SK-N-MC (cell line): ENCODE measurements at regions not wholly inside any gene's neighbourhood (a gene's known extent, or its start where the extent isn't known, plus 50 kb on each side); places are given as distances from the start of the nearest gene placed in this dataset.

Experiments used
- DNase-seq: peaks from one replicate; pipeline ENCODE4 v3.0.0-alpha.2; 2011; ENCODE audit warnings: low read depth, low spot score
- H3K27ac ChIP-seq: fragments of 200-600 bp; sonication (generic); 2 replicates; pipeline ENCODE4 v1.5.1; 2016; ENCODE audit warnings: mixed run types
- H3K36me3 ChIP-seq: fragments of 200-600 bp; sonication (generic); 2 replicates; pipeline ENCODE4 v1.6.1; 2017; ENCODE audit warnings: antibody characterized with exemption, low read length, mixed read lengths; ENCODE audit not compliant: insufficient read depth
- H3K4me3 ChIP-seq: fragments of 200-600 bp; sonication (generic); 2 replicates; pipeline ENCODE4 v1.5.1; 2016
- H3K9ac ChIP-seq: fragments of 200-600 bp; sonication (generic); 2 replicates; pipeline ENCODE4 v1.8.0; 2017; ENCODE audit warnings: mixed run types, mixed read lengths; ENCODE audit not compliant: insufficient read length
- H3K9me3 ChIP-seq: fragments of 200-600 bp; sonication (generic); 2 replicates; pipeline ENCODE4 v1.6.1; 2017; ENCODE audit warnings: low read depth, mild to moderate bottlenecking, antibody characterized with exemption, low read length, moderate library complexity, mixed read lengths
- EZH2 ChIP-seq: fragments of 200-600 bp; sonication (generic); IDR thresholded peaks from one replicate; pipeline ENCODE4 v1.6.1; 2017; ENCODE audit warnings: antibody characterized with exemption
- FOXP2 ChIP-seq: optimal IDR thresholded peaks from 2 replicates; pipeline ENCODE3; 2011; ENCODE audit warnings: mild to moderate bottlenecking, moderate library complexity; ENCODE audit not compliant: insufficient read depth; ENCODE audit errors: extremely low read length, control extremely low read depth
- POLR2AphosphoS5 ChIP-seq: IDR thresholded peaks from 2 replicates; pipeline ENCODE4 v1.6.1; 2012; ENCODE audit warnings: mild to moderate bottlenecking, low read depth, low read length, borderline replicate concordance

DNA sequence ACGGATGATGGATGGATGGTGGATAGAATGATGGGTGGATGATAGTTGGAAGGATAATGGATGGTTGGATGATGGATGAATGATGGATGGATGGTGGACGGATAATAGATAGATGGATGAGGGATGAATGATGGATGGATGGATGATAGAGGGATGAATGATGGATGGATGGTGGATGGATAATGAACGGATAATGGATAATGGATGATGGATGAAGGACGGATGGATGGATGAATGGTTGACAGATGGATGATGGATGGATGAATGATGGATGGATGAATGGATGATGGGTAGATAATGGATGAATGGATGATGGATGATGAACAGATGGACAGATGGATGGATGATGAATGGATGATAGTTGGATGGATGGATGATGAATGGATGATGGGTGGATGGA, 255.1 kb downstream of the NPHP4 start:
- no peaks in the 10 kb centered on the region for H3K9me3 ChIP-seq
- DNase-seq: no peak
- H3K9ac ChIP-seq: no peak overlapping the region
- TF ChIP-seq POLR2AphosphoS5 (no peak), FOXP2 (no peak), EZH2 (no peak)
- H3K4me3 ChIP-seq: no peak overlapping the region
- H3K36me3 ChIP-seq: no peaks in the 10 kb centered on the region
- H3K27ac ChIP-seq: no peak overlapping the region

DNA sequence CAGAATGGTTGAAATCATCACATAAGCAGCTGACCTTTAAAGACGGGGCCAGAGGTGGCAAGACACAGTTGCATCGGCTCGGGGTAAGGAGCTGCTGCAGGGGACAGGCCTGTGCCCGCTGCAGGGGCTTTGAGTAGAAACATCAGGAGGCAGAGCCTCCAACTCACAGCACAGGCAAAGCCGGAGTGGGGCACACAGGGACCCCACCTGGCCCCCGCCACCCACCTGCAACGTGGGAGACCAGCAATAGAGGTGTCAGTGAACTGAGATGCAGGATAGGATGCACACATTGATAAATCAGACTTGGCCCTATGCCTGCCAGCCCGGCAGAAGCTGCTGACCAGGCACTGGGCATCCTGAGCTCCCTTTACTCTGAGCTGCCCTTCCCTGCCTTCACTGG, 257.2 kb downstream of the NPHP4 start:
- Histone ChIP-seq H3K9me3 (no peaks in the 10 kb centered on the region), H3K9ac (no peak overlapping the region), H3K27ac (no peak overlapping the region), H3K4me3 (no peak overlapping the region), H3K36me3 (no peaks in the 10 kb centered on the region)
- DNase-seq: no peak
- no peak for TF ChIP-seq FOXP2
- TF ChIP-seq EZH2: no peak
- TF ChIP-seq POLR2AphosphoS5: no peak

DNA sequence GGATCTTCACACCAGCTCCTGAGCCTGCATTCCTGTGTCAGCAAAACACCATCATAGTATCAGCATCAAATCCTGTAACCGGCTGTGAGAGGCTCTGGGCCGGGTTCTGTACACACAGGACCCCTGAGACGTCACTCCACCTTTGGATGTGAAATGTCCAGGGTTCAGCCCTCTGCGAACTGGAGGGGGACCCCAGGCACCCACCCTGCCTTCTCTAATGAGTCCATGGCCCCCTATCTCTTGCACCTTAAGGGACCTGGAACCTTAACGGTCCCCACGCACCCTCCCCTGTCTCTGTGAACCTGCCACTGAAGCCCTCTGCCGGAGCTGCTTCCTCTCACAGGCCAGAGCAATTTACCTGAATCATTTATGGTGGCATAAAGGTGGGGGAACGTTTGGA, 257.8 kb downstream of the NPHP4 start:
- DNase-seq: no peak
- no peaks in the 10 kb centered on the region for H3K9me3 ChIP-seq

DNA sequence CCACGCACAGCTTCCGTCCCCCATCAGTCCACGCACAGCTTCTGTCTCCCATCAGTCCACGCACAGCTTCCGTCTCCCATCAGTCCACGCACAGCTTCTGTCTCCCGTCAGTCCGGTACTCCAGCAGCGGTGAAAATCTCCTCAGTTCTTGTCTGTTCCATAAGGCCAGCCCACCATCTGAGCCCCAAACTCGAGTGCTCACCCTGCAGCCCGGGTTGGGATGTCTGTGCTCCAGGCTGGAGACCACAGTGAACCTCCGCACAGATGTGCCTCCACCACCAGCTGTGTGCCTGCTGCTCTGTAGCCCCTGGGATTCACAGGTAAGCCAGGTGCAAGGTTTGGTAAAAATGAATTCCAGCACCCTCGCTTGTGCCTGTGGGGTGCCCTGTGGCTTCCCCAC, 258.6 kb downstream of the NPHP4 start:
- Histone ChIP-seq H3K4me3 (no peak overlapping the region), H3K36me3 (no peaks in the 10 kb centered on the region), H3K9me3 (no peaks in the 10 kb centered on the region), H3K27ac (no peak overlapping the region), H3K9ac (no peak overlapping the region)
- no peak for DNase-seq
- TF ChIP-seq EZH2 (no peak), POLR2AphosphoS5 (no peak), FOXP2 (no peak)

More for the DNA sequence above, 257.8 kb downstream of the NPHP4 start:
- Histone ChIP-seq H3K4me3 (no peak overlapping the region), H3K9ac (no peak overlapping the region), H3K36me3 (no peaks in the 10 kb centered on the region), H3K27ac (no peak overlapping the region)
- TF ChIP-seq EZH2: no peak
- TF ChIP-seq FOXP2: no peak
- no peak for TF ChIP-seq POLR2AphosphoS5

DNA sequence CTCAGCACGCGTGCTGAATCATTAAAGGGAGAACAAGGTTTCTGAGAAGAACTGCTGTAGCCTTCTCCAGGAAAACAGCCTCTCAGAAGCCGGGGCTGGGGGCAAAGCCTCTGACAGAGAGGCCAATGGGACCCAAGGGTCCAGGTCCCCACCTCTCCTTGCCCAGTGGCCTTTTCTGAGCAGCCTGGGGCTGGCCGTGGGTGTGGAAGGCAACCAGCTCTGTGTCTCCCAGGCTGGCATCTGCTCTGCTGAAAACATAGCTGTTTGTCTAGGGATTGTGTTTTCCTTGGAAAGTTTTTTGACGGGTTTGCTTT, 261.2 kb downstream of the NPHP4 start:
- no peak overlapping the region for H3K4me3 ChIP-seq
- H3K27ac ChIP-seq: no peak overlapping the region
- H3K36me3 ChIP-seq: no peaks in the 10 kb centered on the region
- no peaks in the 10 kb centered on the region for H3K9me3 ChIP-seq
- DNase-seq: no peak
- H3K9ac ChIP-seq: no peak overlapping the region
- TF ChIP-seq FOXP2 (no peak), EZH2 (no peak), POLR2AphosphoS5 (no peak)

DNA sequence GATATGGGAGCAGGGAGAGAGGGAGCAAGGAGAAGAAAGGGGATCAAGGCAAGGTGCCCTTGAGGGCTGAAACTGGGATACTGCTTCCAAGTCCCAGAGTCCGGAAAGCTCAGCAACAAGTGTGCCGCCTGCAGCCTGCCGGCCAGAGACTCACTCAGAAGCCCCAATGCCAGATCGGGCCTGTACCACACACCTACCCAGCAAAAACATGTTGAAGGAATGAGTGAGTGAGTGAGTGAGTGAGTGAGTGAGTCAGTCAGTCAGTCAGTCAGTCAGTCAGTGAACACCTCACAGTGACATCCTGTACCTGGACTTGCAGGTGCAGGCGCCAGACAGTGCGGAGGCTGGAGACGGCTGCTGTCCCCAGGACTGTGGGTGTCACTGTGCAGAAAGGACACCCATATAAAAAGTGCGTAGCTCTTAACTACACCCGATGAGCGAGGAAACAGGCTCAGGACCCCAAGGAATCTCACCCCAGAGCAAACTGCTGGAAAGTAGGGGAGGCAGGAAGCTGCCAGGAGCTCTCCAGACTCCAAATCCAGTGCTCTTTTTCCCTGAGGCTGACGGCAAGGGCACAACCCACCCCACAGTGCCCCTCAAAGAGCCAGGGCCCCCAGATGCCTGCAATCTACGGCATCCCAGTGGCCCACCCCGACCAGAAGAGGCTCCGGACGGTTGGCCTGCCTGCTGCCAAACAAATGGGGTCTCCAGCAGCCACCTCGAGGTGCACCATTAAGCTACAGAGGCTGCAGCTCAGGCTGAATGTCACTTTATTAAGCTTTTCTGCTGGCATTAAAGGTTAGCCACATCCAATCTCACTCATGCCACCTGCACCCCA, 261.7 kb downstream of the NPHP4 start:
- Histone ChIP-seq H3K36me3 (no peaks in the 10 kb centered on the region), H3K4me3 (no peak overlapping the region), H3K27ac (no peak overlapping the region), H3K9me3 (no peaks in the 10 kb centered on the region), H3K9ac (no peak overlapping the region)
- TF ChIP-seq EZH2 (no peak), POLR2AphosphoS5 (no peak), FOXP2 (no peak)
- no peak for DNase-seq

DNA sequence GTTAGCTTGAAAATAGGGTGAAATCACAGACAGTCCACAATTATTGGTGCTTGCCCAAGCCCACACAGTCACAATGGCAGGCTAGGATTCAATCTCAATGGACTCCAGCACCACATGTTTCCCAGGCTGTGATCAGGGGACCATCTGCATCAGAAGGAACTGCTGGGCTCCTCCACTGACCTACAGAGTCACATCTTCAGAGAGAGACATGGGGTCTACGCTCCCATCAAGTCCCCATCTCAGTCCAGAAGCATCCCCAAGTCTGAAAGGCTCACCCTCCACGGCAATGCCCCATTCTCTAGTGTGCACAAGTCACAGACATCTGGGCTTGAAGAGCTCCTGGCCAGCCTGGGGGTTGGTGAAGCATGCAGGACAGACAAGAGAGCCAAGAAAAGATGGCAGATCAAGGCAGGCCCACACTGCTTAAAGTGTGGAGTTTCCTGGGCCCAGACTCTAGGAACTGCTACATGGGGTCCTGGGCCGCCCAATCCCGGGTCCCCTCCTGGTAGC, 262.5 kb downstream of the NPHP4 start:
- no peak overlapping the region for H3K4me3 ChIP-seq
- no peak for DNase-seq
- TF ChIP-seq EZH2: no peak
- TF ChIP-seq FOXP2: no peak
- TF ChIP-seq POLR2AphosphoS5: no peak
- no peak overlapping the region for H3K27ac ChIP-seq
- no peaks in the 10 kb centered on the region for H3K9me3 ChIP-seq
- H3K9ac ChIP-seq: no peak overlapping the region
- no peaks in the 10 kb centered on the region for H3K36me3 ChIP-seq

DNA sequence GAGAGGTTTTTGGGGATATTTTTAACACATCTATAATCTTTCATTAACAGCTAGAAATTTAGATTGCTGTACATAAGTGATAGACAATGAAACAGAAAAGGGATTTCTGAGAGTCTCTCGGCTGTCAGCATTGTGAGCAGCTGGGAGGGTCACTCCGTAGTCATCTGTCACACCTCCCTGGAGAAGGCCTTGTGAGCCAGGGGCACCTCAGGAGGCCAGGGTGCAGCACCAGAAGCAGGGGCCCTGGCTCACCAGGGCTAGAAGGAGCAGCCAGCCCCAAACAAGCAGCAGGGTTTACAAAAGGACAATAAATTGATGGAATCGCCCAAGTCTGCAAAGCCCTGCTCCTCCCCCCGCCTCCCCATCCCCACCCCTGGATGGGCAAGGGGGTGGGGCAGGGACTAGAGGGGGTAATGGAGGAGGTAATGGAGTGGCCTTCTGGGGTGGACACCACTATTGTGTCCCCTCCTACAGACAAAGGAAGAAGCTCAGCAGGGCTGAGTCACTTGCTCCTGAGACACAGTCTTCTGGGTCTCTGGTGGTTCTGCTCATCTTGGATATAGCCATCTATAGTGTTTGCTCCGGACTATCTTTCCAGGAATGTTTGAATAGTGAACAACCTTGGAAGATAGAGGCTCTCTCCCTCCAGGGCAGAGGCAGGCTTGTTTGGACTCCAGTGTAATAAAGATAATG, 263.4 kb downstream of the NPHP4 start:
- no peak for DNase-seq
- Histone ChIP-seq H3K9ac (no peak overlapping the region), H3K9me3 (no peaks in the 10 kb centered on the region), H3K4me3 (no peak overlapping the region), H3K36me3 (no peaks in the 10 kb centered on the region), H3K27ac (no peak overlapping the region)
- TF ChIP-seq EZH2 (no peak), POLR2AphosphoS5 (no peak), FOXP2 (no peak)
